ENCODE measurements at regions not wholly inside any gene's neighbourhood (a gene's known extent, or its start where the extent isn't known, plus 50 kb on each side); places are given as distances from the start of the nearest gene placed in this dataset.
"Not testable (repeated sequence)": the region's sequence is repeated elsewhere in the genome, so short reads cannot be mapped to it uniquely, and the experiment has no call there.

GRCh38 chr1:172839639-172840038 is 180.7 kb downstream of the FASLG start:
- DNase-seq = not testable (repeated sequence)

- no peak for DNase-seq
These were observed 184.5 kb downstream of the FASLG start for GRCh38 chr1:172843444-172843843.

DNA sequence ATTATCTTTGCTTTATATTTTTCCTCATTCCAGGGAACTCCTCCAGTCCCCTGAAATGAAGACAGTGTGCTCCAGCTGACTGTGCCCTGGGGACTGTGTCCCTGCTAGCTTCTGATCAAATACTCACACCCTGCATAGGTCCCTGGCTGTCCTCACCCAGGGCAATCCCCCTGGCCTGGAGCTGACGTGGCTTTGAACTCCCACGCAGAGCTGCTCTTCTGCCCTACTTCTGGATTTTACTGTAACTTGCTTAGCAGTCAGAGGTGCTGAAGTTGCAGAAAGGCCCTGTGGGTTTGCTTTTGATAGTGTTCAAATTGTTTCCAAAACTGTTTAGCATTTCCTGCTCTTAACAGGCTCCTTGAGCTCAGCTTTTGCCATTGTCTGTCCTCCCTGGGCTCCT is 186.5 kb downstream of the FASLG start:
- DNase-seq = no peak

GRCh38 chr1:172845865-172846264 is 187.0 kb downstream of the FASLG start:
- DNase-seq = no peak

GRCh38 chr1:172847814-172848213 is 188.9 kb downstream of the FASLG start:
- DNase-seq = not testable (repeated sequence)

DNA sequence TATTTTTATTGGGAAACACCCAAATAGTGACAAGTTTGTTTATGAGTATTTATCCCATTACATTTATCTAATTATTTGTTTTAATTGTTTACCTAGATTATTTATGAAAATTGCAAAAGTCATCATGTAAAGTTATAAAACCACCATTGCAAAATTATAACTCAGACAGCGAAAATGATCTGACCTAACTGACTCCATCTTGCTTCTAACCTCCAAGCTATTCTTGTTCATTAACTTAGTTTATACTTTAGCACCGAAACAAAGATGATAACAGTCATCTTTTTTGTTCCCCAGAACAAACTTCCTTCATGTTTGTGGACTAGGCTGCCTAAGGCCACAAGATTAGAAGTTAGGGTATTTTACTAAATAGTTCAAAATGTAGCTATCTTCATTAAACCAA is 190.8 kb downstream of the FASLG start:
- DNase-seq = no peak

DNA sequence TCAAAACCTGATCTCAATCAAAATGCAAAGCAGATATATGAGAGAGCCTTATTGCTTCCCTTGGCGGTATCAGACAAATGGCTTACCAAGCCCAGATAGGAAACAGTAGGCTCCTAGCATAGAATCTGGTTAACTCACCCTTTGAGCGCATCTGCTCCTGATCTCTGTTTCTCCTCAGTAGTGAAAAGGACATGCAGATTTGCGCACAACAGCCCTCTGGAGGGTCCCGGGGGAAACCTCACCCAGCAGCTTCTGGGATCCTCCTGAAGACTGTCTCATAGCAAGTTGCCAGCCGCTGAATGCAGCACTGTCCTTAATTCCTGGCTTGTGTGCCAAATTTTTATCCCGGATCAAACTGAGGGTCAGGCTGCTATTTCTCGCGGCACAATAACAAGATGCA is 192.2 kb downstream of the FASLG start:
- DNase-seq = peak; percentile 62

- no peak for DNase-seq
These were observed 193.0 kb downstream of the FASLG start for GRCh38 chr1:172851856-172852255.

DNA sequence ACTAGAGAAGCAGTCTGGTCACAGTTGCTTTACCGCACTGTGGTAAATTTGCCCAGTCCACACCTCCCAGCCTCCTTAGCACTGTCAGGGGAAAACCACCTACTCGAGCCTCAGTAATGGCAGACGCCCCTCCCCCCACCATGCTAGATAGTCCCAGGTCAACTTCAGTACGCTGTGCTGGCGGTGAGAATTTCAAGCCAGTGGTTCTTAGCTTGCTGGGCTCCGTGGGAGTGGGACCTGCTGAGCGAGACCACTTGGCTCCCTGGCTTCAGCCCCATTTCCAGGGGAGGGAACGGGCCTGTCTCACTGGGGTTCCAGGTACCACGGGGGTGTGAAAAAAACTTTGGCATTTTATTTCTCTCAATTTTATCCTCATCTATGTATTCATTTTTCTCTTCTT is 194.8 kb downstream of the TNFSF18 start:
- DNase-seq = not testable (repeated sequence)

DNA sequence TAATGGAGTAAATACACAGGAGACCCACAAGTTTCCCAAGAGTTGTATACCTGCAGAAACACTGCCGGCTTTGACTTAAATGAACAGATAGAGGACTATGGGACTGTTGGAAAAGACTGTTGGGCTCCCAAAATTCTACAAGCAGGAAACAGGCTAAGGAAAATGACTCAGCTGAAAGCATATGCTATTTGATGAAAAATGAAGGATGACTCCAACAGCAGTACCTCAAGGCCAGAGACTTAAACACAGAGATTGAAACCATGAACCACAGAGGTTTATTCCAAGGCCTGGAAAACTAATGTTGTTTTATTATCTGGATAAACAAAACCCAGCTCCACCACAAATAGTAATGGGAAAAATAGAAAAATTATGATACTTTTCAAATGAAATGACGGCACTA is 187.7 kb downstream of the TNFSF18 start:
- no peak for DNase-seq

GRCh38 chr1:172867216-172867818 is 183.4 kb downstream of the TNFSF18 start:
- no peak for DNase-seq

DNA sequence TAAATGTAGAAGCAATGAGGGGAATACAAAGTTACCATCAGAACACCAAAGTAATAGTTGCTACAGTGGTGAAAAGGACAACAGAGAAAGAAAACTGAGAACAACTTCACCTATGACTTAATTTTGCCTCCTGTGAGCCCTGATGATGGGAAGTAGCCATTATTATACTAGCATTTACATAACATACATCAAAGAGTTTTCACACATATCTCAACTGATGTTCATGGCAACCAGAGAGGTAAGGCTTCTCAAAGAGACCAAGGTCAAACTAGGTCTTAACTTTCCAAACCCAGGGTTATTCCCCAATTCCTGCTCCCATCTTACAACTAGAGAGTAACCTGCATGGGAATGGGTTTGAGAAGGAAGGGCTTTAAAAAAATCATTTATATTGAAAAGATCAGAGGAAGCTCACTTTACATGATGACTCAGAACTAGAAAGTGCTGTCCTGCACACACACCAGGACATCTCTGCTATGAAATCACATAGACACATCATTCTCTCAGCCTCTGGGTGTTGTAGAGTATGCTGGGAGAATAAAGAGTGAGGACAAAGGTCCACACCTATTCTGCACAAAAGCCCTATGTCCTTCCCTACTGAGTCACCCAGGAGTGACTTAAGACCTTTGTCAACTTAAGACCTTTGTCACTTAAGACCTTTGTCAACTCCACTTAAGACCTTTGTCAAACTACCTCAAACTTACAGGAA is 179.7 kb downstream of the TNFSF18 start:
- DNase-seq = peak; percentile 42

DNA sequence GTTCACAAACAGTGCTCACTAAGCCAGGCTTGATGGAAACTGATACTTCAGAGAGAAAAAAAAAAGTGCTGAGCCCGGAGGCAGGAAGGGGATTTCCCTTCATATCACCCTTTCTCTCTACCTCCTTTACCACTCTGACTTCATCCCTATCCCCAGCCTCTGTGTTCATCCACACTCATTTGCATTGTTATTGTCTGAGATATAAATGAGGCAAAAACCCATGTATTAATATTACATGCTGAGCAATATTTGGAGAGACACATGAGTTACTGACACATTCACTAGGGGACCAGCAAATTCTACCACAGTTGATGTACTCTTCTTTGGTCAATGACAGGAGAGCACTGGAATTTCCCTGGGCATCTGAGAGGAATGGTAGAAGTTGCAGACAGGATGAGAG is 175.8 kb downstream of the TNFSF18 start:
- DNase-seq = no peak

GRCh38 chr1:172875892-172876291 is 174.8 kb downstream of the TNFSF18 start:
- DNase-seq = no peak

DNA sequence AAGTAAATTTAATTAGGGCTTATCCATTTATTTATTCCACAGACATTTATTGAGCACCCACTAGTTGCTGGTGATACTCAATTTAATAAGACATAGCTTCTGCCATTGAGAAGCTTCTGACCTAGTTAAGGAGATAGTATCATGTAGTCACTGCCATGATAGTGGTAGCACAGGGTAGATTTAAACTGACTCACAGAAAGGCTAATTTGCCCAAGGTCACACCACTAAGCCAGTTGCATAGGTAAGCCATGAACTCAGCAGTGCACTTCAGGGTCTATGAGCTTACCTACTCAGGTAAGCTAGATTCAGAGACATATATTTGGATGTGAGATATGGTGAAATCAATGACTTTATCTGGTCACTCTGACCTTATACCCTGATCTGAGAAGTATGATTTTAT is 168.4 kb downstream of the TNFSF18 start:
- no peak for DNase-seq

- no peak for DNase-seq
These were observed 167.9 kb downstream of the TNFSF18 start for GRCh38 chr1:172882791-172883386.

GRCh38 chr1:172883387-172883791 is 167.4 kb downstream of the TNFSF18 start:
- DNase-seq = no peak

DNA sequence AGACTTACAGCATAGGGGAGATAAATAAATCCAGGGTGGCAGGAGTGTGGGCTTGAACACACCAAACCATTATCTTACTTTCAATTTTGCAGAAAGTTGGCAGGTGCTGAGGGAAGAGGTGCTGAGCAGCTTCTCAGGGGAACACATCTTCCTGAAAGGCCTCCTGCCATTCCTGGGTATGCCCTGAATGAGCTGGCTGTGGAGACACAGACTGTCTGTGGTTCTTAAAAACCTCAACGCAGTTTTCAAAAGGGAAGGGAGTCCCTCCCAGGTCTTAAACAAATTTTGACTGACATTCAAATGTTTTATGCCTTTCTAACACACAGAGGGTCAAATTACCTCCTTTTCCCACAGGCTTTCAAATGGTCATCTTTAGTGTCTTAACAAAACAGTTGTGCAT is 166.9 kb downstream of the TNFSF18 start:
- no peak for DNase-seq

DNA sequence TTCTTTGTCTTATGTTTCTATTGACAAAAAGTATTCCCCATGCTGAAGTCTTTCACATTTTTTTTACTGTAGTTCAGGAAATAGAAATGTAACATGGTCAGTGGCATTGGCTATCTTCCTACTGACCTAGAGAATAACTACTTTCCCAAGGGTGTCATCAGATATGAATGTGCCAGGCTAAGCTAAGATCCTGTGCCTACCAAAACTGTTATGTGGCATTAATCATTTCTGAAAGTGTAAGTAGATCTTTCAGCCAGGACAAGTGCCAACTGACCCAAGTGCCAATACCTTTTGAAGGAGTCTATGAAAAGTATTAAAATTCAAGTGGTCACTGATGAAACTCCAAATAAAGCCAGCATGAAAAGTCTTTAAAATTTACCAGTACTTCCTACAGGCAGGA is 165.3 kb downstream of the TNFSF18 start:
- DNase-seq = no peak

DNA sequence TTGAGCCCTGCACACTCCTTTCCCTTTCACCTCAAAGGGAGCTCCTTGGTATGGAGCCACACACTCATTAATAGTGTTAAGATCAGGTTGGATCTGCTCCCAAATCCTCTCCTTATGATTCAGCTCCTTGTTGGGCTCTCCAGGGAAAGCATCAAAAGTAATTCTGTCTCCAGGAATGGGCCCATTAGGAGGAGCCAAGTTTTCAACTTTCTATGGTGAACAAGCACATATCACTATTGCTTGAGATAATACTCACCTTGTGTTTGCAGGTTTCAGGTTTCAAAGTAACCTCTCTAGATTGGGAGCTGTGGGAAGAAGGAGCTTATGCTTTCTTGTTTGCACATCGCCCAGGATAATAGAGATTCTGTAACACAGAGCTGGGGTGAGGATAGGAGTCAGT is 164.8 kb downstream of the TNFSF18 start:
- peak; percentile 75 for DNase-seq

GRCh38 chr1:172887162-172887561 is 163.6 kb downstream of the TNFSF18 start:
- DNase-seq = no peak

DNA sequence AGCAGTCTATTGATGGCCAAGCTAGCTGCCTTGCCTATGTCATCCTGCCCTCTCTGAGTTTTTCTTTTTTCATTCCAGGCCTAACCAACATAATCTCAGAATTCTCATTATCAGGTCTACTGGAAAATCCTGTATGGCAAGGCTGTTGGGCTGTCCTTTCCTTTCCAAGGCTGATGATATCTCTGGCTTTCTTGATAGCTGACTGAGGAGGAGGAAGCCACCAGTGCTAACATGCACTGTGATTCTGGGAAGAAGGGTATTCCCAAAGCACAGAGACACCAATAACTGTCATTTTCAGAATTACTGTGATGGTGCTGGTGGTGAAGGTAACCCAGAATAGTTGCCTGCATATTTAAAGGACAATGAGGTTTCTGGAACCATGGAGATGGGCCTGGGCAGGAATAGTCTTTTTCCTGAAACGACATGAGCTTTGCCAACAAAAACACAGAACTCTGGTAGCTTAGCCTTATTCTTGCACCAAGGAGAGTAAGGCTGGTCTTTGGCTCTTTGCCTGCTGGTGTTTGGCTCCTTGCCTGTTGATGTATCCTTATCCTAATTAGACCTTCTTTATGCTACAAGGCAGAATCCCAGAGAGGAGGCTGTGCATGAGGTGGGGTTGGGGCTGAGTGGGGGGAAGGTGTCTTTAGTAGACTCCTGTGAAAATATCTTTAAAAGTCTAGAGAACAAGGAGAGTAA is 157.4 kb downstream of the TNFSF18 start:
- DNase-seq = peak; percentile 74

GRCh38 chr1:172894349-172895049 is 156.2 kb downstream of the TNFSF18 start:
- DNase-seq = no peak
